Upper lobe of right lung (tissue), 1 donor: ENCODE measurements at regions not wholly inside any gene's neighbourhood (a gene's known extent, or its start where the extent isn't known, plus 50 kb on each side); places are given as distances from the start of the nearest gene placed in this dataset.

Experiments used
- ATAC-seq: fragments of 200-7000 bp; cut with Tn5 transposase; one replicate; pipeline ENCODE4 v1.9.1; 2020; ENCODE audit warnings: mild to moderate bottlenecking, moderate library complexity
- DNase-seq: peaks from one replicate; pipeline ENCODE4 v3.0.0-alpha.2; 2020
- H3K27ac ChIP-seq: fragments of 200-600 bp; one replicate; pipeline ENCODE4 v1.8.0; 2022
- H3K27me3 ChIP-seq: fragments of 200-600 bp; one replicate; pipeline ENCODE4 v1.8.0; 2022; ENCODE audit warnings: mild to moderate bottlenecking
- H3K36me3 ChIP-seq: fragments of 200-600 bp; one replicate; pipeline ENCODE4 v1.8.0; 2022
- H3K4me1 ChIP-seq: fragments of 200-600 bp; one replicate; pipeline ENCODE4 v1.8.0; 2022
- H3K4me3 ChIP-seq: fragments of 200-600 bp; one replicate; pipeline ENCODE4 v1.8.0; 2022; ENCODE audit warnings: mild to moderate bottlenecking
- H3K9me3 ChIP-seq: fragments of 200-600 bp; one replicate; pipeline ENCODE4 v1.8.0; 2022
- CTCF ChIP-seq: fragments of 200-600 bp; IDR thresholded peaks from one replicate; pipeline ENCODE4 v1.8.0; 2022; ENCODE audit warnings: antibody characterized with exemption
- intact Hi-C: fragments of 100-400 bp; cut with DNase I; formaldehyde crosslinking; loops from one replicate; pipeline ENCODE4 v1.11.0; 2022
- donor health status: DM: no; HTN: yes; CAD: no; lungs with severe emphysema.

GRCh38 chr3:148607491-148607890, 90.2 kb upstream of the AGTR1 start:
- Histone ChIP-seq H3K27ac (no peak overlapping the region), H3K27me3 (no peaks in the 10 kb centered on the region), H3K9me3 (no peaks in the 10 kb centered on the region), H3K36me3 (no peaks in the 10 kb centered on the region), H3K4me3 (no peak overlapping the region), H3K4me1 (no peaks in the 10 kb centered on the region)
- no peak for DNase-seq
- TF ChIP-seq CTCF: no peak
- intact Hi-C loops: no loop called here
- ATAC-seq: no peak

GRCh38 chr3:148612278-148612677, 85.4 kb upstream of the AGTR1 start:
- H3K4me3 ChIP-seq: no peak overlapping the region
- ATAC-seq (no peak), DNase-seq (no peak)
- intact Hi-C loops: no loop called here
- no peaks in the 10 kb centered on the region for H3K27me3 ChIP-seq
- H3K36me3 ChIP-seq: no peaks in the 10 kb centered on the region
- no peak overlapping the region for H3K27ac ChIP-seq
- no peaks in the 10 kb centered on the region for H3K9me3 ChIP-seq
- no peaks in the 10 kb centered on the region for H3K4me1 ChIP-seq
- no peak for TF ChIP-seq CTCF

DNA sequence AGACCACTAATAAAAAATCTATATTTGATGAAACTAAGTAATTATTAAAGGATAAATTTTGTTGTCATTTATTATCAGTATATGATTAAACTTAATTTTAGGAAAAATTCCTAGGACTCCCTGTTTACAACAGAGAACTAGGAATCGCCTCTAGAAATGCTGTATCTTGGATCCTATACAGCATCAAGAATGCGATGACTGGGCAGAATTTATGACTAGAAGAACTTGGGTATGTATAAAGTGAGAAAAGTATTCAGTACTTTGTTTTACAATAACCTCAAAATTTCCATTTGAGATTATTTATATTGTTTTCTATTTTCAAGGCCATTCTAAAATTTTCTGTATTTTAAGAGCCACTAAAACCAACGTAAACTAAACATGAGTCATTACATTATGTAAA, 82.3 kb upstream of the AGTR1 start:
- no peak for TF ChIP-seq CTCF
- Histone ChIP-seq H3K4me3 (no peak overlapping the region), H3K27ac (no peak overlapping the region), H3K9me3 (no peaks in the 10 kb centered on the region), H3K27me3 (no peaks in the 10 kb centered on the region), H3K36me3 (no peaks in the 10 kb centered on the region), H3K4me1 (no peaks in the 10 kb centered on the region)
- ATAC-seq (no peak), DNase-seq (no peak)
- intact Hi-C loops: no loop called here

- H3K27ac ChIP-seq: no peak overlapping the region
- DNase-seq: no peak
- H3K4me3 ChIP-seq: no peak overlapping the region
- no peak for ATAC-seq
- intact Hi-C loops: no loop called here
- H3K9me3 ChIP-seq: no peaks in the 10 kb centered on the region
- no peaks in the 10 kb centered on the region for H3K36me3 ChIP-seq
- H3K27me3 ChIP-seq: no peaks in the 10 kb centered on the region
- no peak for TF ChIP-seq CTCF
- H3K4me1 ChIP-seq: no peaks in the 10 kb centered on the region
These were observed 72.5 kb upstream of the AGTR1 start for GRCh38 chr3:148625095-148625736.

DNA sequence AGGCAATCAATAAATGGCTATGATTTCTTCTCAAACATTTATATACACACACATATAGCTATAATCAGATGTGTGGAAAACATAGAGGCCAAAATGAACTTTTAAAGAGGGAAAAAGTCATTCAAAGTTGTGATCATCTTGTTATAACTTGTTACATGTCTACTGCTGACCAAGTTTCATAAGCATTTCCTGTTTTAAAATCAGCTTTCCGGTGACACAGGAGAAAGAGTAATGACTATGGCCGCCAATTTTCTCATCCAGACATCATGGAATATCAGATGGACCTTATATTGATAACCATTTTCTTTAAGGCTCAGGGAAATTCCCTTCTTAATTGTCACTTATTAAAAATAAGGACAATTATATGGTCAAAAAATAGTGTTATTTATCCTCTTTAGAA, 71.7 kb upstream of the AGTR1 start:
- intact Hi-C loops: no loop called here
- Histone ChIP-seq H3K27me3 (no peaks in the 10 kb centered on the region), H3K9me3 (no peaks in the 10 kb centered on the region), H3K4me3 (no peak overlapping the region), H3K4me1 (no peaks in the 10 kb centered on the region), H3K36me3 (no peaks in the 10 kb centered on the region), H3K27ac (no peak overlapping the region)
- no peak for ATAC-seq
- TF ChIP-seq CTCF: no peak
- DNase-seq: no peak

GRCh38 chr3:148629006-148629405, 68.7 kb upstream of the AGTR1 start:
- H3K4me1 ChIP-seq: no peaks in the 10 kb centered on the region
- TF ChIP-seq CTCF: no peak
- H3K9me3 ChIP-seq: no peaks in the 10 kb centered on the region
- no peaks in the 10 kb centered on the region for H3K36me3 ChIP-seq
- H3K27ac ChIP-seq: no peak overlapping the region
- ATAC-seq: no peak
- no peaks in the 10 kb centered on the region for H3K27me3 ChIP-seq
- DNase-seq: no peak
- H3K4me3 ChIP-seq: no peak overlapping the region
- intact Hi-C loops: no loop called here
